C4-2B (cell line): ENCODE measurements at regions not wholly inside any gene's neighbourhood (a gene's known extent, or its start where the extent isn't known, plus 50 kb on each side); places are given as distances from the start of the nearest gene placed in this dataset.

Source experiments
- H3K27ac ChIP-seq: fragments of 450-650 bp; 2 replicates; pipeline ENCODE4 v1.5.1; 2017
- ZFX ChIP-seq: fragments of 450-650 bp; IDR thresholded peaks from 2 replicates; pipeline ENCODE4 v1.6.1; 2017
- TF ChIP-seq, protein P1 (sequence below): fragments of 450-650 bp; conservative IDR thresholded peaks from 2 replicates; pipeline ENCODE4 v1.5.1; 2017; ENCODE audit warnings: mild to moderate bottlenecking

DNA sequence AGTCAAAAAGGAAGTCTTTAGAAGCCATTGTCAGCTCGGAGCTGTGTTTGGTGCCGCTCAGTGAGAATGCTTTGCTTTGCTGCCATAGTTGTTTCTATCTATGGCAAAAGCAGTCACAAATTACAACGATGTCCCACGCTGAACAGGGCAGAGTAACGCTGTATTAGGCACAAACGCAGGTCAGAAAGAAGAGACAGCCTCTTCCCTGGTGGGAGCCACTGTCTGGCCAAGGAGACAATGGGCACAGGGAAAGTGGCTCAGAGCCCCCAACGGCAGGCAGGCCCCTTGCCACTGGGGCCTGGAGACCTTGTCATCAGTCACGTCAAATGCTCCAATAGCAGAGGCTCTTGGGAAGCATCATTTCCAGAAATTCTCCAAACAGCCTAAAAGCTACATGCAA is 244.2 kb downstream of the TEX29 start:
- TF ChIP-seq ZFX, result no peak
- TF ChIP-seq, protein P1, sequence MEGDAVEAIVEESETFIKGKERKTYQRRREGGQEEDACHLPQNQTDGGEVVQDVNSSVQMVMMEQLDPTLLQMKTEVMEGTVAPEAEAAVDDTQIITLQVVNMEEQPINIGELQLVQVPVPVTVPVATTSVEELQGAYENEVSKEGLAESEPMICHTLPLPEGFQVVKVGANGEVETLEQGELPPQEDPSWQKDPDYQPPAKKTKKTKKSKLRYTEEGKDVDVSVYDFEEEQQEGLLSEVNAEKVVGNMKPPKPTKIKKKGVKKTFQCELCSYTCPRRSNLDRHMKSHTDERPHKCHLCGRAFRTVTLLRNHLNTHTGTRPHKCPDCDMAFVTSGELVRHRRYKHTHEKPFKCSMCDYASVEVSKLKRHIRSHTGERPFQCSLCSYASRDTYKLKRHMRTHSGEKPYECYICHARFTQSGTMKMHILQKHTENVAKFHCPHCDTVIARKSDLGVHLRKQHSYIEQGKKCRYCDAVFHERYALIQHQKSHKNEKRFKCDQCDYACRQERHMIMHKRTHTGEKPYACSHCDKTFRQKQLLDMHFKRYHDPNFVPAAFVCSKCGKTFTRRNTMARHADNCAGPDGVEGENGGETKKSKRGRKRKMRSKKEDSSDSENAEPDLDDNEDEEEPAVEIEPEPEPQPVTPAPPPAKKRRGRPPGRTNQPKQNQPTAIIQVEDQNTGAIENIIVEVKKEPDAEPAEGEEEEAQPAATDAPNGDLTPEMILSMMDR, result no peak
- H3K27ac ChIP-seq, result no peak overlapping the region

DNA sequence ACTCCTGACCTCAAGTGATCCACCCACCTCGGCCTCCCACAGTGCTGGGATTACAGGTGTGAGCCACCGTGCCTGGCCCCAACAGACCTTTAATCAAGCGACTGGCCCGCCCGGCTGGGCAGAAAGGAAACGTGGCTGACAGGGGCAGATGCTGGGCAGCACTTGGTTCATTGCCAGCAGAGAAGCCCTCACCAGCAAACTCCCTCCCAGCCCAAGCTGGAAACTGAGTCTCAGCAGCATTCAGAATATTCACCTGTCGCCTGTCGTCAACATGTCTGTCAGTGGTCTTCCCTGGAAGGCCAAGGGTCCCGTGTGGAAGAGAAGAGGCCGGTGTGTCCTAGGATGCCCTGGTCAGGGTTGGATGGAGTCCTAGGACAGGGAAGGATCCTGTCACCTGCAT is 245.0 kb downstream of the TEX29 start:
- TF ChIP-seq, protein P1, result no peak
- TF ChIP-seq ZFX, result no peak
- H3K27ac ChIP-seq, result no peak overlapping the region

DNA sequence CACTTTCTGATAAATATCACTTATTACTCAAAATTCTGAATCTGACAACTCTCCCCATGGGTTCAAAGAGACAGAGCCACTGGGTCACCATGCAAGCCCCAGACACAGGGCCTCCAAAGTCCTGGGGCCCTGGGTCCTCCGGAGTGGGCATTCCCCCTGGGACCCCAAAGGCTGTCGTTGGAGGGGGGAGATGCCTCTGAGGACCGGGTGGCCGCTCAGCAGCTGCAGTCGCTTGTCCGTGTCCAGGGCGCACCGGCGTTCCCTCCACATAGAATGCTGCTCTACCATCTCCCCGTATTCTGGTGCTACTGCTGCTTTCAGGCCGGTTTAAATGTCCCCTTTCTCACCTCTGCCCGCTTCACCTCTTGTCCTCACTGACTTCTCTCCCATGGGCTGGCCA is 246.1 kb downstream of the TEX29 start:
- TF ChIP-seq, protein P1, result no peak
- TF ChIP-seq ZFX, result no peak
- H3K27ac ChIP-seq, result no peak overlapping the region

DNA sequence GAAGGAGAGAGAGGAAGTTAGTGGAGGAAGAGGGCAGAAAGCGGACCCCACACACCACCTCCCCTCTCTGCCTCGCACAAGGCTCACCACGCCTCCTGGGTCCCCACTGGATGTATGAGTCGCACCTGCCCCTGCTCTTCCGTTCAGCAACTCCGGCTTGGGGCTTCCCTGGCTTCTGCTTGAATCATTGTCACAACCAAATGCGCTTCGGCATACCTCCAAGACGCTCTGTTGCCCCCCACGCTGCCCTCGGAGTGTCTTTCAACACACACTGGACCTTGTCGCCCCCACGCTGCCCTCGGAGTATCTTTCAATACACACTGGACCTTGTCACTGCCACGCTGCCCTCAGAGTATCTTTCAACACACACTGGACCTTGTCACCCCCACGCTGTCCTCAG is 247.2 kb downstream of the TEX29 start:
- TF ChIP-seq ZFX, result no peak
- TF ChIP-seq, protein P1, result no peak
- no peak overlapping the region for H3K27ac ChIP-seq

DNA sequence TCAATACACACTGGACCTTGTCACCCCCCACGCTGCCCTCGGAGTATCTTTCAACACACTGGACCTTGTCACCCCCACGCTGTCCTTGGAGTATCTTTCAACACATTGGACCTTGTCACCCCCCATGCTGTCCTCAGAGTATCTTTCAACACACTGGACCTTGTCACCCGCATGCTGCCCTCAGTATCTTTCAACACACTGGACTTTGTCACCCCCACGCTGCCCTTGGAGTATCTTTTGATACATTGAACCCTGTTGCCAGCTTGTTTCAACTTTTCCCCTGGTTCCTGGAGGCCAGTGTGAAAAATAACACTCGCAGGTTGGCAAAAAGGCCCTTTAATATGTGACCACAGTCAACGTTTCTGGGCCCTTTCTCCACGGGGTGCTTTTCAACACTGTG is 247.8 kb downstream of the TEX29 start:
- no peak overlapping the region for H3K27ac ChIP-seq
- TF ChIP-seq, protein P1, result no peak
- TF ChIP-seq ZFX, result no peak

DNA sequence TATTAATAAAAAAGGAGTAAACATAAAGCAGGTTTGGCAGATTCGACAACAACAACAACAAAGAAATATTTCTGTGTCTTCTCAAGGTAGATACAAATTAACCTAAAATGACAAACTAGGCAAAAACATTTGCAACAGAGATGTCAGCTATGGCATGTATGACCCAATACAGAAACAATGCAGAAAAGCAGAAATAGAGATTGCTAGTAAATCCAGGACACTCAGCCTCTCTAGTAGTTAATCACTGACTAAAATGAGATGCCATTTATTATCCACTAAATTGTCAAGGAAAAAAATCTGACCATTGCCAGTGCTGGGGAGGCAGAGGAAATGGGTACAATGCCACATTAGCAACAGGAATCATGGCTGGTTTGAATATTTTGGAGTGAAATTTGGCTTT is 250.5 kb downstream of the TEX29 start:
- TF ChIP-seq, protein P1, result no peak
- TF ChIP-seq ZFX, result no peak
- H3K27ac ChIP-seq, result no peak overlapping the region

DNA sequence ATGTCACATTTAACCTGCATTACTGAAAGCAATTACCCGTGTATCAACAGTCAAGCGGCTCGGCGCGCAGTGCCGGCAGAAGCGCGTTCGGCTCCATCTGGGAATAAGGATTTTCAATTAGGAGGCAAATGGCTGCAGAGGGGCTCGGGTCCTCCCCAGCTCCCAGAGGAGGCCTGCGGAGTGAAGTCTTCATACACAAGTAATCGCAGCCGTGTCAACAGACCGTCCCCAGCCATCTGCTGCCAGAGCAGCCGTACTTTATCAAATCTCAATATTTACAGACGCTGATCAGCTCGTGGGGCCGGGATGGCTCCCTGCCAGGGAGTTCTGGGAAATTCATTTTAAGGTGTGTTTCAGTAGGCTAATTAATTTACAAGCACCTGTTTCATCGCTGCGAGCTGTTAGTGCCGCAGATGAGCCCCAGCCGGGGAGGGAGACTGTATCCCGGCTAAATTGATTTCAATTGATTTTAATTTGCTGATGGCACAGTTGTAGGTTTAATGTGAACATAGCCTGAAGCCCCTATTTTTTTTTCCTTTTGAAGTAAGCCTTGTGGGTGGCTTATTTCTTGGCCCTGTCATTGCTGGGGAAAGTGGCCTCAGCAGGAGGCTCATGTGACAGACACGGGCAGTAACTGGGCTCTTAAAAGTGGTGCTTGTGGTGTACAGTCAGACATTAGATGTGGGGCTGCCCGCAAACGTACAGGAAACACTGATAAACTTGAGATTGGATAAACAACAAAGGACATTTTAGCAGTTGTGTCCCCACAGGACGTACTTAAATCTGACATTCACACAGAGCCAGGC is 252.7 kb downstream of the TEX29 start:
- TF ChIP-seq ZFX, result no peak
- TF ChIP-seq, protein P1, result no peak
- no peak overlapping the region for H3K27ac ChIP-seq
